GM12878 (cell line): ENCODE measurements at regions not wholly inside any gene's neighbourhood (a gene's known extent, or its start where the extent isn't known, plus 50 kb on each side); places are given as distances from the start of the nearest gene placed in this dataset.

Experiments used
- ATAC-seq: fragments of 200-7000 bp; cut with Tn5 transposase; 3 replicates; pipeline ENCODE4 v1.9.1; 2020; ENCODE audit warnings: mild to moderate bottlenecking, moderate library complexity
- BruUV-seq: library from RNA; stranded (reverse); fragments of 400-500 nt; replicated peaks from 2 replicates; lab custom pipeline; 2021; lab: Mats Ljungman, UMichigan
- CTCF ChIA-PET: fragments of 300-600 bp; sonication (Branson Sonifier 250); formaldehyde crosslinking; extraction: SDS; loops from one replicate; lab custom pipeline; 2021; ENCODE audit warnings: inconsistent platforms; lab: Yijun Ruan, JAX
- POLR2A ChIA-PET: fragments of 350-600 bp; formaldehyde crosslinking; extraction: SDS; loops from one replicate; lab custom pipeline; 2021; ENCODE audit warnings: inconsistent platforms; lab: Charles Lee
- RAD21 ChIA-PET: fragments of 300-600 bp; sonication (Branson Sonifier 250); formaldehyde crosslinking; loops from one replicate; lab custom pipeline; 2023; ENCODE audit warnings: antibody characterized with exemption; ENCODE audit not compliant: unreplicated experiment; lab: Charles Lee
- SMC1A ChIA-PET: fragments of 300-600 bp; sonication (Branson Sonifier 250); formaldehyde crosslinking; loops from one replicate; lab custom pipeline; 2023; ENCODE audit not compliant: unreplicated experiment, uncharacterized antibody; lab: Charles Lee
- DNase-seq: peaks from one replicate; pipeline ENCODE4 v3.0.0-alpha.2; 2011; ENCODE audit warnings: low read depth, low spot score
- FAIRE-seq: peaks from 3 replicates; lab custom pipeline; 2011; peaks lifted over from hg19 to GRCh38; lab: Jason Lieb, UNC
- H2AFZ ChIP-seq: 2 replicates; pipeline ENCODE4 v1.6.0; 2011; ENCODE audit warnings: low read depth, low read length, control low read depth; ENCODE audit not compliant: control insufficient read depth
- H3K27ac ChIP-seq: 2 replicates; pipeline ENCODE4 v1.5.1; 2011; ENCODE audit warnings: control low read depth; ENCODE audit not compliant: control insufficient read depth, insufficient read depth
- H3K27me3 ChIP-seq, 2 experiments: replicated peaks in 1 of 2; 2 replicates each; pipeline versions ENCODE4 v1.6.0 to v1.6.1; 2011; ENCODE audit warnings: low read length in 1 of 2; ENCODE audit not compliant: control insufficient read depth in 2 of 2, insufficient read depth in 2 of 2
- H3K36me3 ChIP-seq, 2 experiments: 2 replicates each; pipeline ENCODE4 v1.5.1; 2011; ENCODE audit warnings: low read length in 1 of 2; ENCODE audit not compliant: control insufficient read depth in 2 of 2, insufficient read depth in 2 of 2
- H3K4me1 ChIP-seq: 2 replicates; pipeline ENCODE4 v1.6.1; 2011; ENCODE audit warnings: mild to moderate bottlenecking, low read length, moderate library complexity, mixed read lengths; ENCODE audit not compliant: control insufficient read depth, insufficient read depth
- H3K4me2 ChIP-seq: 2 replicates; pipeline ENCODE4 v1.6.0; 2011; ENCODE audit warnings: control low read depth; ENCODE audit not compliant: control insufficient read depth, insufficient read depth
- H3K4me3 ChIP-seq: fragments of 200-600 bp; sonication (generic); 2 replicates; pipeline ENCODE4 v1.5.1; 2016
- H3K79me2 ChIP-seq: 2 replicates; pipeline ENCODE4 v1.6.0; 2011; ENCODE audit warnings: low read length; ENCODE audit not compliant: control insufficient read depth, insufficient read depth
- H3K9ac ChIP-seq: 2 replicates; pipeline ENCODE4 v1.8.0; 2011; ENCODE audit warnings: low read length, control low read depth, mixed read lengths; ENCODE audit not compliant: control insufficient read depth, insufficient read depth
- H3K9me3 ChIP-seq: replicated peaks from 3 replicates; pipeline ENCODE4 v1.5.1; 2011; ENCODE audit warnings: mild to moderate bottlenecking, low read length; ENCODE audit not compliant: control insufficient read depth, insufficient read depth
- H4K20me1 ChIP-seq: 2 replicates; pipeline ENCODE4 v1.6.0; 2011; ENCODE audit not compliant: control insufficient read depth, insufficient read depth
- BACH1 ChIP-seq: fragments of 450-650 bp; IDR thresholded peaks from 2 replicates; pipeline ENCODE4 v1.6.1; 2017; ENCODE audit warnings: mild to moderate bottlenecking, borderline replicate concordance
- BCL11A ChIP-seq: IDR thresholded peaks from 2 replicates; pipeline ENCODE4 v1.6.1; 2011; ENCODE audit warnings: low read depth, low read length
- BMI1 ChIP-seq: fragments of 450-650 bp; IDR thresholded peaks from 2 replicates; pipeline ENCODE4 v1.6.1; 2016; ENCODE audit warnings: mild to moderate bottlenecking, moderate library complexity, borderline replicate concordance
- CBX3 ChIP-seq: fragments of 200-600 bp; sonication (generic); IDR thresholded peaks from 2 replicates; pipeline ENCODE4 v1.6.1; 2016; ENCODE audit warnings: low read depth, borderline replicate concordance
- E2F4 ChIP-seq: IDR thresholded peaks from 2 replicates; pipeline ENCODE4 v1.6.1; 2012; ENCODE audit warnings: low read depth, low read length, improper control_type of control experiment
- KLF5 ChIP-seq: fragments of 450-650 bp; IDR thresholded peaks from 2 replicates; pipeline ENCODE4 v1.6.1; 2014; ENCODE audit warnings: mild to moderate bottlenecking; ENCODE audit not compliant: partially characterized antibody
- MLLT1 ChIP-seq: fragments of 450-650 bp; IDR thresholded peaks from 2 replicates; pipeline ENCODE4 v1.6.1; 2016; ENCODE audit warnings: mild to moderate bottlenecking
- MTA2 ChIP-seq: fragments of 450-650 bp; IDR thresholded peaks from 2 replicates; pipeline ENCODE4 v1.6.1; 2016; ENCODE audit warnings: low read depth, mild to moderate bottlenecking, moderate library complexity
- MYB ChIP-seq: fragments of 150-350 bp; IDR thresholded peaks from 2 replicates; pipeline ENCODE4 v1.6.1; 2014; ENCODE audit warnings: mild to moderate bottlenecking, low read depth, low read length, borderline replicate concordance
- NFYB ChIP-seq: IDR thresholded peaks from 2 replicates; pipeline ENCODE4 v1.6.1; 2011; ENCODE audit warnings: low read depth, mild to moderate bottlenecking, low read length, improper control_type of control experiment, moderate library complexity; ENCODE audit not compliant: insufficient read depth
- NR2C1 ChIP-seq: fragments of 450-650 bp; IDR thresholded peaks from 2 replicates; pipeline ENCODE4 v1.6.1; 2017; ENCODE audit warnings: antibody characterized with exemption, mild to moderate bottlenecking, moderate library complexity
- RBBP5 ChIP-seq: fragments of 200-600 bp; sonication (generic); conservative IDR thresholded peaks from 2 replicates; pipeline ENCODE4 v1.6.1; 2016
- ZNF384 ChIP-seq: IDR thresholded peaks from 2 replicates; pipeline ENCODE4 v1.6.1; 2012; ENCODE audit warnings: low read depth, mild to moderate bottlenecking, low read length, improper control_type of control experiment, borderline replicate concordance
- ZNF592 ChIP-seq: fragments of 450-650 bp; IDR thresholded peaks from 2 replicates; pipeline ENCODE4 v1.6.1; 2017; ENCODE audit warnings: mild to moderate bottlenecking, moderate library complexity
- WGBS: methylation state at CpG from one replicate; pipeline ENCODE4 v1.1.6; 2016; ENCODE audit warnings: low lambda C conversion rate; ENCODE audit not compliant: insufficient replicate concordance, insufficient coverage; ENCODE audit errors: missing lambda C conversion rate; 5-methylcytosine and 5-hydroxymethylcytosine counted together
- in situ Hi-C: fragments of 300-500 bp; cut with MboI; formaldehyde crosslinking; loops from 9 replicates; pipeline ENCODE4 v1.14.3; 2018; ENCODE audit warnings: mixed read lengths
- intact Hi-C: fragments of 100-400 bp; cut with micrococcal nuclease; formaldehyde crosslinking; loops from one replicate; pipeline ENCODE4 v1.14.2; 2022; ENCODE audit not compliant: unreplicated experiment

- FAIRE-seq (no peak), DNase-seq (no peak), ATAC-seq (no peak)
- in situ Hi-C loops: no loop called here
- Histone ChIP-seq H3K9ac (no peak overlapping the region), H3K4me3 (no peak overlapping the region), H3K79me2 (no peaks in the 10 kb centered on the region), H3K27ac (no peak overlapping the region), H3K9me3 (no peaks in the 10 kb centered on the region), H3K4me2 (no peak overlapping the region), H3K4me1 (no peaks in the 10 kb centered on the region), H2AFZ (no peak overlapping the region), H4K20me1 (no peaks in the 10 kb centered on the region), H3K27me3 (no peaks in the 10 kb centered on the region), H3K36me3 (no peaks in the 10 kb centered on the region)
- CTCF ChIA-PET: no interaction called here
- no TSS peak for BruUV-seq
- POLR2A ChIA-PET: no interaction called here
- TF ChIP-seq KLF5 (no peak), BACH1 (no peak), ZNF384 (no peak), BMI1 (no peak), RBBP5 (no peak), NFYB (no peak), MLLT1 (no peak), MTA2 (no peak), BCL11A (no peak), MYB (no peak), E2F4 (no peak), CBX3 (no peak), ZNF592 (no peak), NR2C1 (no peak)
- 34% methylated on average over 7 of the region's 7 CpGs for WGBS
- intact Hi-C loops: no loop called here
- SMC1A ChIA-PET: interaction anchor here (1.3 kb wide), 1 partner anchor 22 kb away, joined by 3 read pairs; no protein-coding TSS in a partner anchor
- RAD21 ChIA-PET: no interaction called here
Measured at GRCh38 chr3:135576751-135577150, 388.8 kb upstream of the PPP2R3A start.
